ENCODE measurements at regions not wholly inside any gene's neighbourhood (a gene's known extent, or its start where the extent isn't known, plus 50 kb on each side); places are given as distances from the start of the nearest gene placed in this dataset.

DNA sequence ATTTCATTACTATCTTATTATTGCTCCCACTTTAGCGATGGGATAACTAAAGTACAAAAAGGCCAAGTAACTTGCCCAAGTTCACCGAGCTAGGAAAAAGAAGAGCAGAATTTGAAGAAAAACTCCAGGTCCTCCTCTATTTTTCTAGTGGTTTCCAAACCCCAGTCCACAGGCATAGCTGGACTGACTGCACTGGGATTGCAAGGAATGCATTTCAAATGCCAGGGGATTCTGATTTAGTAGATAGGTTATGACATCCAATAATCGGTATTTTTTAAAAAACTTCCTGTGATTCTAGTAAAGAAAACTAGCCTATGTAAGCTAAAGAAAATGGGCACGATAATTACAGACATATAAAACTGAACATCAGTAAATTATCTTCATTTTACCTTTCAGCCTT lies 62.7 kb upstream of the GALNT5 start:
- H3K9me3 ChIP-seq, result no peaks in the 10 kb centered on the region
- no peaks in the 10 kb centered on the region for H3K36me3 ChIP-seq (replicated peaks)
- H3K27me3 ChIP-seq (ENCODE audit: low read depth), result no peaks in the 10 kb centered on the region
- in situ Hi-C loops (cut with MboI; ENCODE audit: low sequenced_read_pairs), result loop anchor here (25.0 kb wide), 2 partner anchors 308 to 1808 kb away; no protein-coding TSS in a partner anchor
- peaks cover 4% of the 10 kb centered on the region for H3K4me1 ChIP-seq
- no peak overlapping the region for H3K4me3 ChIP-seq
- DNase-seq (ENCODE audit: low spot score in 2 of 2), result no peak

DNA sequence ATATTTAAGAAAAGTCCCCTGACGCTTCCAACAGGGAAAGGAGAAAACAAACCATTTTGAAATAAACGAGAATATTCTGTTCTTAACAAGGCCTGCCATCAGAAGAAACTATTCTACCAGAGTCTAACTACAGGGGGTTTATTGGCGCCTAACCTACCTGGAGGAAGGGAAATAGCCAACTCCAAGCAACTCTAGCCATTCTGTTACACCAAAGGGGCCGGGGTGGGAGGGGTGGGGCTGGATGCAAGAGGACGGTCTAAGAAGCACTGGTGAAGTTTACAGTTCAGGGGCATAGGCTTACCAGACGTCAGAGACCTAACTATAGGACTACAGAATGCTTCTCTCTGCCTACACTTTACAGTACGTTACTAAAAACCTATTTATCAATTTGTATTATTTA lies 60.5 kb upstream of the GALNT5 start:
- no peaks in the 10 kb centered on the region for H3K9me3 ChIP-seq
- no peaks in the 10 kb centered on the region for H3K27me3 ChIP-seq (ENCODE audit: low read depth)
- H3K36me3 ChIP-seq (replicated peaks), result no peaks in the 10 kb centered on the region; the same call in 1 of the 2 replicates
- H3K4me3 ChIP-seq, result no peak overlapping the region
- in situ Hi-C loops (cut with MboI; ENCODE audit: low sequenced_read_pairs), result loop anchor here (25.0 kb wide), 2 partner anchors 310 to 1810 kb away; no protein-coding TSS in a partner anchor
- no peak for DNase-seq (ENCODE audit: low spot score in 2 of 2)
- H3K4me1 ChIP-seq, result peaks cover 9% of the 10 kb centered on the region

DNA sequence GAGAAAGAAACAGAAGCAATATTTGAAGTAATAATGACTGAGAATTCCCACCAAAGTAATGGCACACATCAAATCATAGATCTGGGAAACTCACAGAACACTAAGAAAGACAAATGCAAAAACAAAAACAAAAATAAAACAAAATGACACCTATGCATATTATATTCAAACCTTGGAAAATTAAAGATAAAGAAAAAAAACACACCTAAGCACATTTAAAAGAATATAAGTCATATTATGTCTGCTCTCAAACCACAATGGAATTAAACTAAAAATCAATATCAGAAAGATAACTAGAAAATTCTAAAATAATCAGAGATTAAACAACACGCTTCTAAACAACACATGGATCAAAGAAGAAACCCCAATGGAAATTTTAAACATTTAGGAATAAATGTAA lies 59.7 kb upstream of the GALNT5 start:
- H3K27me3 ChIP-seq (ENCODE audit: low read depth), result no peaks in the 10 kb centered on the region
- H3K4me1 ChIP-seq, result peaks cover 9% of the 10 kb centered on the region
- DNase-seq (ENCODE audit: low spot score in 2 of 2), result no peak
- H3K36me3 ChIP-seq (replicated peaks), result no peaks in the 10 kb centered on the region; the same call in 1 of the 2 replicates
- in situ Hi-C loops (cut with MboI; ENCODE audit: low sequenced_read_pairs), result loop anchor here (25.0 kb wide), 2 partner anchors 311 to 1811 kb away; no protein-coding TSS in a partner anchor
- no peaks in the 10 kb centered on the region for H3K9me3 ChIP-seq
- H3K4me3 ChIP-seq, result no peak overlapping the region

DNA sequence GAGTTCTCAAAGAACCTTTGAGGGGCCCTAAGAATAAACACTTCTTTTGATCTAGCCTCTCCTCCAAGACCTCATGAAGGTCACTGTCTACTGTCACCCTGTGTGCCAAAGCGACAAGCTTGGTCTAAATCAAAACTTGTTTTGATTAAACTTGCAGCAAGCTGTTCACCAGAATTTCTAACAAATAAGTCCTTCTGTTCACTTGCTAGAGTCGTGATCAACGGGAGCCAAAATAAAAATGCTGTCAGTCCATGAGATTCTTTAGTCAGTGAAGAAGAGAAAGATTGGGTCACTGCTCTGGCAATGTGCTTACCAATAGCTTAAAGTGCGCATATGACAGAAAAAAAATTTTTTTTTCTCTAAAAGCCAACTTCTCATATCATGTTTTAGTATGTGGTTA lies 53.9 kb upstream of the GALNT5 start:
- H3K27me3 ChIP-seq (ENCODE audit: low read depth), result no peaks in the 10 kb centered on the region
- H3K36me3 ChIP-seq (replicated peaks), result no peaks in the 10 kb centered on the region; the same call in 1 of the 2 replicates
- no peaks in the 10 kb centered on the region for H3K9me3 ChIP-seq
- no peak for DNase-seq (ENCODE audit: low spot score in 2 of 2)
- H3K4me3 ChIP-seq, result no peak overlapping the region
- H3K4me1 ChIP-seq, result peaks cover 27% of the 10 kb centered on the region
- in situ Hi-C loops (cut with MboI; ENCODE audit: low sequenced_read_pairs), result no loop called here

DNA sequence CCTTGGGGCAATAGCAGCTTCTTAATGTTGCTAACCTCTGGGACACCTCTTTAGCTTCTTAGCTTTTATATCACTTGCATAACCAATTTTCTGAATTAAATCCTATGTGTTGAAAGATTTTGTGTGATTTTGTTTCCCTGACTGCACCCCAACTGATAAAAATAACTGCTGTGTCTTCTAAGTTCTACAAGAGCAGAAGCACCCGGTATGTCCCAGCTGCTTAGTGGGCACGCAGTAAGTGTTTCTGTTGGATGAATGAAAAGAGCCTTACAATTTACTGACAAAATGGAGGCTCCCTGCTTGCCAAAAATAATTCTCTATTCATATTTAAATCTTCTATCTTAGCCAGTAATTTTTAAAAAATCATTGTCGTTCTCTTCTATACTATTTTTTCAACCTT lies 53.1 kb upstream of the GALNT5 start:
- DNase-seq (ENCODE audit: low spot score in 2 of 2), result no peak
- Histone ChIP-seq H3K4me3 (no peak overlapping the region), H3K36me3 (replicated peaks) (no peaks in the 10 kb centered on the region; the same call in 1 of the 2 replicates), H3K9me3 (no peaks in the 10 kb centered on the region), H3K27me3 (ENCODE audit: low read depth) (no peaks in the 10 kb centered on the region), H3K4me1 (peaks cover 27% of the 10 kb centered on the region)
- in situ Hi-C loops (cut with MboI; ENCODE audit: low sequenced_read_pairs), result no loop called here

DNA sequence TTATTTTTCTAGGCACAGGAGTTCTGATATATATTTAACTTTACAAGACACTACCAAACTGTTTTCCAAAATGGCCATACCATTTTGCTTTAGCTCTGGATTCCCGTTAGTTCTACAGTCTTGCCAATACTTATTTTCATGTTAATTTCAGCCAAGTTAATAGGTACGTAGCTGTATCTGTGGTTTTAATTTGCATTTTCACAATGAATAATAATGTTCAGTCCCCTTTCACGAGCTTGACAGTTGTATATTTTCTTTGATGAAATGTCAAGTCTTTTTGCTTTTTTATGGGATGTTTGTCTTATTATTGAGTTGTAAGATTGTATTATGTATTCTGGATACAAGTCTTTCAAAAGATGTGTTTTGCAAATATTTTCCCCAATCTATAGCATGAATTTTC lies 50.6 kb upstream of the GALNT5 start:
- Histone ChIP-seq H3K4me1 (peaks cover 21% of the 10 kb centered on the region), H3K9me3 (no peaks in the 10 kb centered on the region), H3K27me3 (ENCODE audit: low read depth) (no peaks in the 10 kb centered on the region), H3K36me3 (replicated peaks) (no peaks in the 10 kb centered on the region), H3K4me3 (no peak overlapping the region)
- in situ Hi-C loops (cut with MboI; ENCODE audit: low sequenced_read_pairs), result no loop called here
- peak in 1 of 2 experiments; percentile 94 for DNase-seq (ENCODE audit: low spot score in 2 of 2)

All from HAP-1 (cell line).